Spleen (tissue), 11 donors: ENCODE measurements at regions not wholly inside any gene's neighbourhood (a gene's known extent, or its start where the extent isn't known, plus 50 kb on each side); places are given as distances from the start of the nearest gene placed in this dataset.

Experiments
- DNase-seq: peaks from one replicate; pipeline ENCODE4 v3.0.0-alpha.2; 2020
- H3K27ac ChIP-seq, 8 donors: fragments of 200-600 bp; sonication (generic) in 7 of 8; 1 replicate in 4 of 8; 2 replicates in 4 of 8; pipeline versions ENCODE4 v1.5.0 to v1.8.0; 2016 to 2021; ENCODE audit warnings: inconsistent platforms in 4 of 8, mild to moderate bottlenecking in 4 of 8, moderate library complexity in 1 of 8
- H3K27me3 ChIP-seq, 7 donors: fragments of 200-600 bp; sonication (generic) in 6 of 7; replicated peaks in 1 of 7; 1 replicate in 4 of 7; 2 replicates in 3 of 7; pipeline versions ENCODE4 v1.5.0 to v1.8.0; 2016 to 2021; ENCODE audit warnings: inconsistent platforms in 3 of 7, mild to moderate bottlenecking in 1 of 7
- H3K36me3 ChIP-seq, 6 donors: fragments of 200-600 bp; sonication (generic) in 5 of 6; 1 replicate in 4 of 6; 2 replicates in 2 of 6; pipeline versions ENCODE4 v1.5.0 to v1.8.0; 2016 to 2021; ENCODE audit warnings: inconsistent platforms in 2 of 6
- H3K4me1 ChIP-seq, 6 donors: fragments of 200-600 bp; sonication (generic) in 5 of 6; 1 replicate in 3 of 6; 2 replicates in 3 of 6; pipeline versions ENCODE4 v1.5.0 to v1.8.0; 2016 to 2021; ENCODE audit warnings: inconsistent platforms in 3 of 6
- H3K4me3 ChIP-seq, 8 donors: fragments of 200-600 bp; sonication (generic) in 7 of 8; 1 replicate in 4 of 8; 2 replicates in 4 of 8; pipeline versions ENCODE4 v1.5.0 to v1.8.0; 2016 to 2021; ENCODE audit warnings: inconsistent platforms in 4 of 8, mild to moderate bottlenecking in 4 of 8, moderate library complexity in 2 of 8
- H3K9me3 ChIP-seq, 8 donors: fragments of 200-600 bp; sonication (generic) in 7 of 8; 1 replicate in 4 of 8; 2 replicates in 4 of 8; pipeline versions ENCODE4 v1.5.0 to v1.8.0; 2016 to 2021; ENCODE audit warnings: inconsistent platforms in 4 of 8
- CTCF ChIP-seq, 11 experiments: fragments of 200-600 bp in 7 of 11; fragments of 450-650 bp in 4 of 11; sonication (generic) in 4 of 11; IDR thresholded peaks in 8 of 11; conservative IDR thresholded peaks in 3 of 11; 1 replicate in 7 of 11; 2 replicates in 4 of 11; pipeline versions ENCODE4 v1.4.0 to v1.8.0; 2016 to 2021; ENCODE audit warnings: antibody characterized with exemption in 11 of 11, inconsistent platforms in 4 of 11, mild to moderate bottlenecking in 1 of 11
- POLR2A ChIP-seq, 3 donors: fragments of 450-650 bp; IDR thresholded peaks; one replicate each; pipeline ENCODE4 v1.5.1; 2017; ENCODE audit warnings: antibody characterized with exemption in 3 of 3, mild to moderate bottlenecking in 1 of 3
- POLR2AphosphoS5 ChIP-seq, 3 donors: sonication (generic); formaldehyde crosslinking; IDR thresholded peaks; one replicate each; pipeline ENCODE4 v1.5.1; 2017; ENCODE audit warnings: antibody characterized with exemption in 3 of 3
- WGBS, 5 donors: extraction: QIAGEN DNeasy Blood & Tissue Kit in 3 of 5; methylation state at CpG; one replicate each; pipeline versions ENCODE4 v1.1.5 to v1.1.7; 2013 to 2018; 5-methylcytosine and 5-hydroxymethylcytosine counted together
- intact Hi-C: fragments of 100-400 bp; cut with DNase I; formaldehyde crosslinking; loops from one replicate; pipeline ENCODE4 v1.15.0; 2023; ENCODE audit warnings: low total_unique reads
- donor health status: healthy with polysubstance abuse.
- donor health status: DM: no; HTN: no; CAD: no; lungs with moderate emphysema.
- donor health status: DM: no; HTN: no; CAD: no.
- donor health status: Bipolar disorder and iron deficiency.
- donor health status: healthy.
- donor health status: DM: no; HTN: no; CAD: no.
- donor health status: DM: yes; HTN: yes; CAD: no.

GRCh38 chr15:96031426-96032110 lies 298.9 kb upstream of the NR2F2 start:
- intact Hi-C loops: no loop called here
- Histone ChIP-seq H3K4me3 (no peak overlapping the region), H3K27me3 (peaks cover 0 to 3% (median 0%) of the 10 kb centered on the region in 7 donors), H3K9me3 (no peaks in the 10 kb centered on the region), H3K4me1 (no peaks in the 10 kb centered on the region), H3K36me3 (no peaks in the 10 kb centered on the region), H3K27ac (no peak overlapping the region)
- no peak for TF ChIP-seq POLR2A (IDR thresholded peaks at IDR 0.05)
- 73 to 82% (median 81%) methylated on average over 5 of the region's 5 CpGs for WGBS, 5 donors
- no peak for DNase-seq

GRCh38 chr15:96035091-96035490 lies 295.4 kb upstream of the NR2F2 start:
- DNase-seq: no peak
- no peaks in the 10 kb centered on the region for H3K9me3 ChIP-seq
- 76 to 92% (median 83%) methylated on average over 4 of the region's 4 CpGs for WGBS, 5 donors
- intact Hi-C loops: no loop called here
- H3K4me1 ChIP-seq: no peaks in the 10 kb centered on the region
- peaks cover 0 to 17% (median 0%) of the 10 kb centered on the region in 7 donors for H3K27me3 ChIP-seq
- H3K36me3 ChIP-seq: no peaks in the 10 kb centered on the region
- H3K4me3 ChIP-seq: no peak overlapping the region
- no peak for TF ChIP-seq POLR2AphosphoS5 (IDR thresholded peaks at IDR 0.05)
- TF ChIP-seq CTCF (IDR thresholded peaks at IDR 0.05 in 8 of 11, conservative IDR thresholded peaks at IDR 0.05 in 3 of 11): no peak
- TF ChIP-seq POLR2A (IDR thresholded peaks at IDR 0.05): no peak
- H3K27ac ChIP-seq: no peak overlapping the region

DNA sequence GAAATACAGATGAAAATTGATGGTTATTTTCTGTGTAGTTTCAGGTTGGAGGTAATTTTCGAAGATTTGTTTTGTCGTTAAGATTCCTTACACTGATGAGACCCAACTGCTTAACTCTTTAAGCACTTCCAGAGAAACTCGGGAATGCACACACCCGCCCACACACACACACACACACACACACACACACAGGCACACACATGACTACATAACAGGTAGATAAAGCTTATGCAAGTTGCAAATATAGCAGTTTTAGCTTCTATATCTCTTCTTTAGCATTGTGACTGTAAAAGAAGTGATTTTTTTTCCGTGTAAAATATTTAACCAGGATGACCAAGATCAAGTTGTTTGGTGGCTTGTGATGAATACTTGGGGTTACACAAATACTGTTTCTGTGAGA lies 294.9 kb upstream of the NR2F2 start:
- Histone ChIP-seq H3K27me3 (peaks cover 0 to 17% (median 0%) of the 10 kb centered on the region in 7 donors), H3K9me3 (no peaks in the 10 kb centered on the region), H3K4me3 (no peak overlapping the region), H3K27ac (no peak overlapping the region), H3K36me3 (no peaks in the 10 kb centered on the region), H3K4me1 (no peaks in the 10 kb centered on the region)
- no peak for DNase-seq
- WGBS, 5 donors: 79 to 88% (median 84%) methylated on average over 5 of the region's 5 CpGs
- intact Hi-C loops: no loop called here
- TF ChIP-seq CTCF (IDR thresholded peaks at IDR 0.05 in 8 of 11, conservative IDR thresholded peaks at IDR 0.05 in 3 of 11) (no peak), POLR2A (IDR thresholded peaks at IDR 0.05) (no peak), POLR2AphosphoS5 (IDR thresholded peaks at IDR 0.05) (no peak)

- DNase-seq: no peak
- no peaks in the 10 kb centered on the region for H3K9me3 ChIP-seq
- H3K4me3 ChIP-seq: no peak overlapping the region
- no peaks in the 10 kb centered on the region for H3K36me3 ChIP-seq
- 32 to 47% (median 38%) methylated on average over 4 of the region's 4 CpGs for WGBS, 5 donors
- H3K4me1 ChIP-seq: no peaks in the 10 kb centered on the region
- peaks cover 0 to 17% (median 0%) of the 10 kb centered on the region in 7 donors for H3K27me3 ChIP-seq
- intact Hi-C loops: no loop called here
- TF ChIP-seq POLR2A (IDR thresholded peaks at IDR 0.05) (no peak), CTCF (IDR thresholded peaks at IDR 0.05 in 8 of 11, conservative IDR thresholded peaks at IDR 0.05 in 3 of 11) (no peak), POLR2AphosphoS5 (IDR thresholded peaks at IDR 0.05) (no peak)
- no peak overlapping the region for H3K27ac ChIP-seq
These were observed 292.9 kb upstream of the NR2F2 start for GRCh38 chr15:96037584-96037983.
